ENCODE measurements at regions not wholly inside any gene's neighbourhood (a gene's known extent, or its start where the extent isn't known, plus 50 kb on each side); places are given as distances from the start of the nearest gene placed in this dataset.

DNA sequence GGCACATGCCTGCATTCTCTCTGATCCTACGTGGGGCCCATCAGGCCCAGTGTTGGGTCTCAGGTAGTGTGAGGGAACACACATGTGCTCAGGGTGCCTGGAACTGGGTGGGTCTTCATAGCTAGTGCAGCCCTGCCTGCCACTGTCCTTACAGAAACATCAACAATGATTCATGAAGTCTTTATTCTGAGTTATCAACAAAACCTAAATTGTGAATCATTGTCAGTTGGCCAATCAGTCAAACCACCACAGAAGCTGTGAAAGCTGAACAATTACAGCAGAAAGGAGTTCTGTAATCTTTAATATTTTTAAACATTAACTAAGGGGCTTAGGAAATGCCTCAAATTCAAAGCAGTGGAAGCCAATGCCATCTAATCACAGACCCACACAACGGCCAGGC, 82.8 kb upstream of the ZNF521 start:
- Histone ChIP-seq H3K27me3 (ENCODE audit: control insufficient read depth, insufficient read depth, low read length) (no peaks in the 10 kb centered on the region), H3K4me2 (ENCODE audit: extremely low read depth, insufficient read depth, low read length) (no peak overlapping the region), H3K9me3 (ENCODE audit: control insufficient read depth, insufficient read depth, low read depth, low read length) (no peaks in the 10 kb centered on the region), H3K27ac (ENCODE audit: insufficient read depth, low read length) (no peak overlapping the region), H3K9ac (ENCODE audit: insufficient read depth, low read length) (no peak overlapping the region), H2AFZ (ENCODE audit: low read length) (no peak overlapping the region), H4K20me1 (ENCODE audit: control insufficient read depth, extremely low read depth, insufficient read depth, low read length) (no peaks in the 10 kb centered on the region), H3K4me1 (ENCODE audit: control insufficient read depth, extremely low read depth, insufficient read depth, low read length) (no peaks in the 10 kb centered on the region), H3K4me3 (replicated peaks in 1 of 4; ENCODE audit: control extremely low read depth in 1 of 4, insufficient read depth in 1 of 4, low read depth in 3 of 4, low read length in 4 of 4) (no peak overlapping the region), H3K79me2 (ENCODE audit: control insufficient read depth, insufficient read depth, low read length) (no peaks in the 10 kb centered on the region), H3K36me3 (ENCODE audit: control insufficient read depth, insufficient read depth, low read length) (no peaks in the 10 kb centered on the region)
- no peak for TF ChIP-seq EZH2 (IDR thresholded peaks at IDR 0.05; ENCODE audit: low read length, missing control alignments)
- TF ChIP-seq, protein P1, sequence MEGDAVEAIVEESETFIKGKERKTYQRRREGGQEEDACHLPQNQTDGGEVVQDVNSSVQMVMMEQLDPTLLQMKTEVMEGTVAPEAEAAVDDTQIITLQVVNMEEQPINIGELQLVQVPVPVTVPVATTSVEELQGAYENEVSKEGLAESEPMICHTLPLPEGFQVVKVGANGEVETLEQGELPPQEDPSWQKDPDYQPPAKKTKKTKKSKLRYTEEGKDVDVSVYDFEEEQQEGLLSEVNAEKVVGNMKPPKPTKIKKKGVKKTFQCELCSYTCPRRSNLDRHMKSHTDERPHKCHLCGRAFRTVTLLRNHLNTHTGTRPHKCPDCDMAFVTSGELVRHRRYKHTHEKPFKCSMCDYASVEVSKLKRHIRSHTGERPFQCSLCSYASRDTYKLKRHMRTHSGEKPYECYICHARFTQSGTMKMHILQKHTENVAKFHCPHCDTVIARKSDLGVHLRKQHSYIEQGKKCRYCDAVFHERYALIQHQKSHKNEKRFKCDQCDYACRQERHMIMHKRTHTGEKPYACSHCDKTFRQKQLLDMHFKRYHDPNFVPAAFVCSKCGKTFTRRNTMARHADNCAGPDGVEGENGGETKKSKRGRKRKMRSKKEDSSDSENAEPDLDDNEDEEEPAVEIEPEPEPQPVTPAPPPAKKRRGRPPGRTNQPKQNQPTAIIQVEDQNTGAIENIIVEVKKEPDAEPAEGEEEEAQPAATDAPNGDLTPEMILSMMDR (conservative IDR thresholded peaks at IDR 0.05 in 1 of 2, IDR thresholded peaks at IDR 0.05 in 1 of 2; ENCODE audit: low read depth in 1 of 2, low read length in 2 of 2) = no peak
- no peak for DNase-seq (ENCODE audit: low read depth in 2 of 2)

DNA sequence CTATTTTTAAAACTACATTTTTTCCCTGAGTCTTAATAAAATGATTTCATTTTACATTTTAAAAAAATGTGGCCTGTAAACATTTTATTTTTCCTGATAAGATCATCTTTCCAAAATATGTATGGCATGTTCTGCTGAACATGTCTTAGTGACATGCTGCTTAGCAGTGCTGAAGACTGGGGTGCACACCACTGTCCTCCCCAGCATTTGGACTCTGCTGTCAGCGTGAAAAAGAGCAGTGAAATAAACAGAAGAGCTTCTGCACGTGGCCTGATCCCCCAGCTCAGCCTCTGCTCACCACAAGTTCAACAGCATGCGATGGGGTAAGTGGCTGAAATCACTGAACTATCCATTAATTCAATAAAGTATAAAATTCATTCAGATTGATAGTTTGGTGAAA, 81.6 kb upstream of the ZNF521 start:
- H3K27ac ChIP-seq (ENCODE audit: insufficient read depth, low read length) = no peak overlapping the region
- H3K4me2 ChIP-seq (ENCODE audit: extremely low read depth, insufficient read depth, low read length) = no peak overlapping the region
- no peaks in the 10 kb centered on the region for H3K79me2 ChIP-seq (ENCODE audit: control insufficient read depth, insufficient read depth, low read length)
- H2AFZ ChIP-seq (ENCODE audit: low read length) = no peak overlapping the region
- no peaks in the 10 kb centered on the region for H3K9me3 ChIP-seq (ENCODE audit: control insufficient read depth, insufficient read depth, low read depth, low read length)
- TF ChIP-seq EZH2 (IDR thresholded peaks at IDR 0.05; ENCODE audit: low read length, missing control alignments) = no peak
- TF ChIP-seq, protein P1 (conservative IDR thresholded peaks at IDR 0.05 in 1 of 2, IDR thresholded peaks at IDR 0.05 in 1 of 2; ENCODE audit: low read depth in 1 of 2, low read length in 2 of 2) = no peak
- H4K20me1 ChIP-seq (ENCODE audit: control insufficient read depth, extremely low read depth, insufficient read depth, low read length) = no peaks in the 10 kb centered on the region
- DNase-seq (ENCODE audit: low read depth in 2 of 2) = no peak
- no peaks in the 10 kb centered on the region for H3K4me1 ChIP-seq (ENCODE audit: control insufficient read depth, extremely low read depth, insufficient read depth, low read length)
- H3K9ac ChIP-seq (ENCODE audit: insufficient read depth, low read length) = no peak overlapping the region
- H3K36me3 ChIP-seq (ENCODE audit: control insufficient read depth, insufficient read depth, low read length) = no peaks in the 10 kb centered on the region
- no peak overlapping the region for H3K4me3 ChIP-seq (replicated peaks in 1 of 4; ENCODE audit: control extremely low read depth in 1 of 4, insufficient read depth in 1 of 4, low read depth in 3 of 4, low read length in 4 of 4)
- no peaks in the 10 kb centered on the region for H3K27me3 ChIP-seq (ENCODE audit: control insufficient read depth, insufficient read depth, low read length)

DNA sequence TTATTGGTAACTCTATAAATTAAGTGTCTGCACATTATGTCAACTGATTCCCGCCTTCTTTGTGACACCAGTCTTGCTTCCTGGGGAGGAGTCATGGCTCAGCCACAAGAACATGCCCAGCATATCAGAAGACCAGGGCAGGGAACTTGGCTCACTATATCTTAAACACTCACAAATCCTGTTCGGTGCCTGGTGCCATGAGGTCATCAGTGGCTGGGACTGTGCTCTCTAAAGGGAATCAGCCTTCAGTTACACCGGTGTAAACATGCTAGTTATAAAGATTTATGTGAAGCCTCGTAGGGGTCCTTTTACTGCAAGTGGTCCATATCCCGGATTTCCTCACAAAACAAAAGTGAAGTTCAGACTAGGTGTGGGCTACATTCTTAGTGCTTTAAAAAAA, 73.1 kb upstream of the ZNF521 start:
- H4K20me1 ChIP-seq (ENCODE audit: control insufficient read depth, extremely low read depth, insufficient read depth, low read length) = no peaks in the 10 kb centered on the region
- H3K27ac ChIP-seq (ENCODE audit: insufficient read depth, low read length) = no peak overlapping the region
- no peaks in the 10 kb centered on the region for H3K27me3 ChIP-seq (ENCODE audit: control insufficient read depth, insufficient read depth, low read length)
- no peak overlapping the region for H3K4me2 ChIP-seq (ENCODE audit: extremely low read depth, insufficient read depth, low read length)
- no peaks in the 10 kb centered on the region for H3K9me3 ChIP-seq (ENCODE audit: control insufficient read depth, insufficient read depth, low read depth, low read length)
- no peak for DNase-seq (ENCODE audit: low read depth in 2 of 2)
- no peaks in the 10 kb centered on the region for H3K36me3 ChIP-seq (ENCODE audit: control insufficient read depth, insufficient read depth, low read length)
- TF ChIP-seq, protein P1 (conservative IDR thresholded peaks at IDR 0.05 in 1 of 2, IDR thresholded peaks at IDR 0.05 in 1 of 2; ENCODE audit: low read depth in 1 of 2, low read length in 2 of 2) = no peak
- TF ChIP-seq EZH2 (IDR thresholded peaks at IDR 0.05; ENCODE audit: low read length, missing control alignments) = no peak
- H2AFZ ChIP-seq (ENCODE audit: low read length) = no peak overlapping the region
- no peak overlapping the region for H3K4me3 ChIP-seq (replicated peaks in 1 of 4; ENCODE audit: control extremely low read depth in 1 of 4, insufficient read depth in 1 of 4, low read depth in 3 of 4, low read length in 4 of 4)
- H3K4me1 ChIP-seq (ENCODE audit: control insufficient read depth, extremely low read depth, insufficient read depth, low read length) = no peaks in the 10 kb centered on the region
- no peak overlapping the region for H3K9ac ChIP-seq (ENCODE audit: insufficient read depth, low read length)
- no peaks in the 10 kb centered on the region for H3K79me2 ChIP-seq (ENCODE audit: control insufficient read depth, insufficient read depth, low read length)
